Neural cell (in vitro differentiated cells): ENCODE measurements at regions not wholly inside any gene's neighbourhood (a gene's known extent, or its start where the extent isn't known, plus 50 kb on each side); places are given as distances from the start of the nearest gene placed in this dataset.

Experiments
- H2AFZ ChIP-seq: fragments of 200-600, 300-800 bp; sonication (generic), shearing (Covaris generic); 2 replicates; pipeline ENCODE4 v1.6.0; 2014; ENCODE audit warnings: low read depth, mild to moderate bottlenecking, antibody characterized with exemption, low read length, moderate library complexity
- H3F3A ChIP-seq: fragments of 200-600 bp; shearing (Covaris generic); 2 replicates; pipeline ENCODE4 v1.6.1; 2016; ENCODE audit warnings: mild to moderate bottlenecking, moderate library complexity, mixed read lengths, antibody characterized with exemption, low read length; ENCODE audit not compliant: insufficient read depth, poor library complexity, severe bottlenecking
- H3K27ac ChIP-seq: fragments of 200-600, 300-800 bp; sonication (generic), shearing (Covaris generic); 2 replicates; pipeline ENCODE4 v1.5.1; 2014; ENCODE audit warnings: mild to moderate bottlenecking, low read length, moderate library complexity
- H3K27me3 ChIP-seq: fragments of 300-800, 200-600 bp; sonication (generic), shearing (Covaris generic); 2 replicates; pipeline ENCODE4 v1.6.0; 2014; ENCODE audit warnings: mild to moderate bottlenecking, low read depth, low read length, moderate library complexity; ENCODE audit not compliant: insufficient read depth
- H3K36me3 ChIP-seq: fragments of 300-800, 200-600 bp; sonication (generic), shearing (Covaris generic); 2 replicates; pipeline ENCODE4 v1.5.1; 2014; ENCODE audit warnings: mild to moderate bottlenecking, antibody characterized with exemption, low read length, moderate library complexity; ENCODE audit not compliant: insufficient read depth
- H3K4me2 ChIP-seq: fragments of 300-800, 200-600 bp; sonication (generic), shearing (Covaris generic); 2 replicates; pipeline ENCODE4 v1.6.0; 2014; ENCODE audit warnings: mild to moderate bottlenecking, low read length
- H3K4me3 ChIP-seq: fragments of 300-800, 200-600 bp; sonication (generic), shearing (Covaris generic); 2 replicates; pipeline ENCODE4 v1.5.1; 2014; ENCODE audit warnings: mild to moderate bottlenecking, low read length, moderate library complexity
- H3K79me2 ChIP-seq: fragments of 200-600 bp; shearing (Covaris generic); replicated peaks from 2 replicates; pipeline ENCODE4 v1.6.0; 2014; ENCODE audit warnings: mild to moderate bottlenecking, low read length, moderate library complexity; ENCODE audit not compliant: insufficient read depth
- H3K9ac ChIP-seq: fragments of 300-800, 200-600 bp; sonication (generic), shearing (Covaris generic); 2 replicates; pipeline ENCODE4 v1.6.1; 2016; ENCODE audit warnings: mild to moderate bottlenecking, low read length, mixed read lengths
- H3K9me2 ChIP-seq: fragments of 200-600 bp; shearing (Covaris generic); 2 replicates; pipeline ENCODE4 v1.6.1; 2016; ENCODE audit warnings: mild to moderate bottlenecking, low read length, mixed read lengths; ENCODE audit not compliant: insufficient read depth
- H3K9me3 ChIP-seq: fragments of 200-600, 300-800 bp; sonication (generic), shearing (Covaris generic); 2 replicates; pipeline ENCODE4 v1.6.1; 2016; ENCODE audit warnings: mild to moderate bottlenecking, mixed run types, low read length, moderate library complexity, mixed read lengths
- H4K20me1 ChIP-seq: fragments of 200-600 bp; shearing (Covaris generic); 2 replicates; pipeline ENCODE4 v1.6.1; 2016; ENCODE audit warnings: mild to moderate bottlenecking, mixed run types; ENCODE audit not compliant: insufficient read depth
- EP300 ChIP-seq: fragments of 450-650 bp; conservative IDR thresholded peaks from 2 replicates; pipeline ENCODE4 v1.6.1; 2014; ENCODE audit warnings: antibody characterized with exemption, mild to moderate bottlenecking, moderate library complexity; ENCODE audit not compliant: poor library complexity, severe bottlenecking
- EZH2 ChIP-seq: fragments of 200-600, 300-800 bp; shearing (Covaris generic), sonication (generic); IDR thresholded peaks from 2 replicates; pipeline ENCODE4 v1.6.1; 2014; ENCODE audit warnings: antibody characterized with exemption, low read length, borderline replicate concordance, mild to moderate bottlenecking; ENCODE audit not compliant: insufficient read depth, poor library complexity, severe bottlenecking
- MXI1 ChIP-seq: fragments of 450-650 bp; conservative IDR thresholded peaks from 2 replicates; pipeline ENCODE4 v1.6.1; 2014; ENCODE audit warnings: antibody characterized with exemption, mild to moderate bottlenecking; ENCODE audit not compliant: poor library complexity, severe bottlenecking
- POLR2AphosphoS5 ChIP-seq: IDR thresholded peaks from 2 replicates; pipeline ENCODE4 v1.6.1; 2012
- RAD21 ChIP-seq: fragments of 450-650 bp; conservative IDR thresholded peaks from 2 replicates; pipeline ENCODE4 v1.6.1; 2014; ENCODE audit warnings: antibody characterized with exemption, mild to moderate bottlenecking, moderate library complexity
- SMC3 ChIP-seq: fragments of 450-650 bp; conservative IDR thresholded peaks from 2 replicates; pipeline ENCODE4 v1.6.1; 2014; ENCODE audit warnings: antibody characterized with exemption, mild to moderate bottlenecking, moderate library complexity; ENCODE audit not compliant: poor library complexity
- TAF1 ChIP-seq: IDR thresholded peaks from 2 replicates; pipeline ENCODE4 v1.6.1; 2012; ENCODE audit warnings: low read depth
- TF ChIP-seq, protein P1 (sequence below): fragments of 450-650 bp; IDR thresholded peaks from 2 replicates; pipeline ENCODE4 v1.5.1; 2014; ENCODE audit warnings: antibody characterized with exemption, mild to moderate bottlenecking, moderate library complexity; ENCODE audit not compliant: poor library complexity, severe bottlenecking
- TF ChIP-seq, protein P2 (sequence below): IDR thresholded peaks from 2 replicates; pipeline ENCODE4 v1.6.1; 2012; ENCODE audit warnings: borderline replicate concordance

GRCh38 chr5:54753753-54754152 lies 231.6 kb downstream of the ESM1 start:
- H3K27ac ChIP-seq: no peak overlapping the region
- TF ChIP-seq SMC3: no peak
- TF ChIP-seq, protein P1, sequence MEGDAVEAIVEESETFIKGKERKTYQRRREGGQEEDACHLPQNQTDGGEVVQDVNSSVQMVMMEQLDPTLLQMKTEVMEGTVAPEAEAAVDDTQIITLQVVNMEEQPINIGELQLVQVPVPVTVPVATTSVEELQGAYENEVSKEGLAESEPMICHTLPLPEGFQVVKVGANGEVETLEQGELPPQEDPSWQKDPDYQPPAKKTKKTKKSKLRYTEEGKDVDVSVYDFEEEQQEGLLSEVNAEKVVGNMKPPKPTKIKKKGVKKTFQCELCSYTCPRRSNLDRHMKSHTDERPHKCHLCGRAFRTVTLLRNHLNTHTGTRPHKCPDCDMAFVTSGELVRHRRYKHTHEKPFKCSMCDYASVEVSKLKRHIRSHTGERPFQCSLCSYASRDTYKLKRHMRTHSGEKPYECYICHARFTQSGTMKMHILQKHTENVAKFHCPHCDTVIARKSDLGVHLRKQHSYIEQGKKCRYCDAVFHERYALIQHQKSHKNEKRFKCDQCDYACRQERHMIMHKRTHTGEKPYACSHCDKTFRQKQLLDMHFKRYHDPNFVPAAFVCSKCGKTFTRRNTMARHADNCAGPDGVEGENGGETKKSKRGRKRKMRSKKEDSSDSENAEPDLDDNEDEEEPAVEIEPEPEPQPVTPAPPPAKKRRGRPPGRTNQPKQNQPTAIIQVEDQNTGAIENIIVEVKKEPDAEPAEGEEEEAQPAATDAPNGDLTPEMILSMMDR: no peak
- TF ChIP-seq EP300: no peak
- no peak for TF ChIP-seq RAD21
- TF ChIP-seq, protein P2, sequence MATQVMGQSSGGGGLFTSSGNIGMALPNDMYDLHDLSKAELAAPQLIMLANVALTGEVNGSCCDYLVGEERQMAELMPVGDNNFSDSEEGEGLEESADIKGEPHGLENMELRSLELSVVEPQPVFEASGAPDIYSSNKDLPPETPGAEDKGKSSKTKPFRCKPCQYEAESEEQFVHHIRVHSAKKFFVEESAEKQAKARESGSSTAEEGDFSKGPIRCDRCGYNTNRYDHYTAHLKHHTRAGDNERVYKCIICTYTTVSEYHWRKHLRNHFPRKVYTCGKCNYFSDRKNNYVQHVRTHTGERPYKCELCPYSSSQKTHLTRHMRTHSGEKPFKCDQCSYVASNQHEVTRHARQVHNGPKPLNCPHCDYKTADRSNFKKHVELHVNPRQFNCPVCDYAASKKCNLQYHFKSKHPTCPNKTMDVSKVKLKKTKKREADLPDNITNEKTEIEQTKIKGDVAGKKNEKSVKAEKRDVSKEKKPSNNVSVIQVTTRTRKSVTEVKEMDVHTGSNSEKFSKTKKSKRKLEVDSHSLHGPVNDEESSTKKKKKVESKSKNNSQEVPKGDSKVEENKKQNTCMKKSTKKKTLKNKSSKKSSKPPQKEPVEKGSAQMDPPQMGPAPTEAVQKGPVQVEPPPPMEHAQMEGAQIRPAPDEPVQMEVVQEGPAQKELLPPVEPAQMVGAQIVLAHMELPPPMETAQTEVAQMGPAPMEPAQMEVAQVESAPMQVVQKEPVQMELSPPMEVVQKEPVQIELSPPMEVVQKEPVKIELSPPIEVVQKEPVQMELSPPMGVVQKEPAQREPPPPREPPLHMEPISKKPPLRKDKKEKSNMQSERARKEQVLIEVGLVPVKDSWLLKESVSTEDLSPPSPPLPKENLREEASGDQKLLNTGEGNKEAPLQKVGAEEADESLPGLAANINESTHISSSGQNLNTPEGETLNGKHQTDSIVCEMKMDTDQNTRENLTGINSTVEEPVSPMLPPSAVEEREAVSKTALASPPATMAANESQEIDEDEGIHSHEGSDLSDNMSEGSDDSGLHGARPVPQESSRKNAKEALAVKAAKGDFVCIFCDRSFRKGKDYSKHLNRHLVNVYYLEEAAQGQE: no peak
- no peak for TF ChIP-seq MXI1
- TF ChIP-seq POLR2AphosphoS5: no peak
- no peak for TF ChIP-seq TAF1
- no peak for TF ChIP-seq EZH2
- H3K36me3 ChIP-seq: no peaks in the 10 kb centered on the region
- no peaks in the 10 kb centered on the region for H3F3A ChIP-seq
- no peaks in the 10 kb centered on the region for H3K27me3 ChIP-seq
- H3K9me3 ChIP-seq: no peaks in the 10 kb centered on the region
- H3K9me2 ChIP-seq: no peaks in the 10 kb centered on the region
- H4K20me1 ChIP-seq: no peaks in the 10 kb centered on the region
- H3K79me2 ChIP-seq: no peaks in the 10 kb centered on the region
- no peak overlapping the region for H3K4me3 ChIP-seq
- no peak overlapping the region for H3K9ac ChIP-seq
- H3K4me2 ChIP-seq: no peak overlapping the region
- H2AFZ ChIP-seq: no peak overlapping the region

DNA sequence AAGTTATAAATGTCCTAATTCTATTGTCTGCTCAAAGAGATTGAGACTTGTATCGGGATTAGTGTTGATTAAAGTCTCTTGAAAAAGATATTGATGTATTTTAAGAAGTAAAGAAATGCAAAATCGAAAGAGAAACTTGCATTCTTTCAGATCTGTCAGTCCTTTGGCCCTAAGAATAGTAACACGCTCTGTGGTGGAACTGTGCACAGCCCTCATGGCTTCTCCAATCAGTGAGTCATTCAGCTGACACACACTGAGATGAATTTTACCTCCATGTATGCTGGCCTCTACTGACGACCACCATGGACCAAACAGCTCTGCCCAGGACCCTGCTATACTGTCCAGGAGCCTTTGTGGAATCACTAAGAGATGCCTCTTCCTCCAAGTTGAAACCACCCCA lies 232.4 kb downstream of the ESM1 start:
- Histone ChIP-seq H3K27ac (no peak overlapping the region), H3F3A (no peaks in the 10 kb centered on the region), H3K9me3 (no peaks in the 10 kb centered on the region), H3K9ac (no peak overlapping the region), H3K4me3 (no peak overlapping the region), H3K79me2 (no peaks in the 10 kb centered on the region), H3K36me3 (no peaks in the 10 kb centered on the region), H2AFZ (no peak overlapping the region), H4K20me1 (no peaks in the 10 kb centered on the region), H3K4me2 (no peak overlapping the region), H3K9me2 (no peaks in the 10 kb centered on the region), H3K27me3 (no peaks in the 10 kb centered on the region)
- TF ChIP-seq, protein P1: no peak
- TF ChIP-seq, protein P2: no peak
- TF ChIP-seq RAD21 (no peak), POLR2AphosphoS5 (no peak), EP300 (no peak), MXI1 (no peak), EZH2 (no peak), SMC3 (no peak), TAF1 (no peak)
